Kidney epithelial cell (primary cell): ENCODE measurements at regions not wholly inside any gene's neighbourhood (a gene's known extent, or its start where the extent isn't known, plus 50 kb on each side); places are given as distances from the start of the nearest gene placed in this dataset.

ENCODE experiments used
- DNase-seq: peaks from one replicate; pipeline ENCODE4 v3.0.0-alpha.2; 2010; ENCODE audit warnings: low read depth
- H3K27me3 ChIP-seq: 2 replicates; pipeline ENCODE4 v1.6.0; 2011; ENCODE audit warnings: low read length; ENCODE audit not compliant: control insufficient read depth, insufficient read depth
- H3K36me3 ChIP-seq: 2 replicates; pipeline ENCODE4 v1.5.1; 2011; ENCODE audit warnings: low read length; ENCODE audit not compliant: control insufficient read depth, insufficient read depth
- H3K4me3 ChIP-seq: 2 replicates; pipeline ENCODE4 v1.5.1; 2011; ENCODE audit warnings: low read depth, mild to moderate bottlenecking, control low read depth, low read length
- TF ChIP-seq, protein P1 (sequence below): IDR thresholded peaks from 2 replicates; pipeline ENCODE4 v1.5.1; 2011; ENCODE audit warnings: mild to moderate bottlenecking, moderate library complexity, low read length, control low read depth, inconsistent platforms; ENCODE audit not compliant: insufficient read depth, poor library complexity, severe bottlenecking

DNA sequence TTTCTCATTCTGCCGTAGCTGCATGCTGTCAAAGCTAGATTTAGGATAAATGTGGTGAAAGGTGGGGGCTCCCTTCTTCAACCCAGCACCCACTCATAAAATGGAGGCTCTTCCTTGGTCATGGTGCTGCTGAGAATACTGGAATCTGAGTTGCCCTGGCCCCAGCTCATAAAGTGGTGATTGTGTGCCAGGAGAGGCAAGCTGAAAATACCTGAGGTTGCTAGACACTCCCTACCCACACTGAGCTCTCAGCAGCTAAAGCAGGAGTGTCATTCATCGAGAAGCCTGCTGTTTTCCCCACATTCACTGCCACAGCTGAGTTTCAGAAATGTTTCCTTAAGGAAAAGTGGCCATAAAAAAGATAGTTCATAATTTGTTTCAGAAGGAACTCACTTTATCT lies 297.1 kb upstream of the RBMS1 start:
- H3K4me3 ChIP-seq = no peak overlapping the region
- no peaks in the 10 kb centered on the region for H3K36me3 ChIP-seq
- TF ChIP-seq, protein P1, sequence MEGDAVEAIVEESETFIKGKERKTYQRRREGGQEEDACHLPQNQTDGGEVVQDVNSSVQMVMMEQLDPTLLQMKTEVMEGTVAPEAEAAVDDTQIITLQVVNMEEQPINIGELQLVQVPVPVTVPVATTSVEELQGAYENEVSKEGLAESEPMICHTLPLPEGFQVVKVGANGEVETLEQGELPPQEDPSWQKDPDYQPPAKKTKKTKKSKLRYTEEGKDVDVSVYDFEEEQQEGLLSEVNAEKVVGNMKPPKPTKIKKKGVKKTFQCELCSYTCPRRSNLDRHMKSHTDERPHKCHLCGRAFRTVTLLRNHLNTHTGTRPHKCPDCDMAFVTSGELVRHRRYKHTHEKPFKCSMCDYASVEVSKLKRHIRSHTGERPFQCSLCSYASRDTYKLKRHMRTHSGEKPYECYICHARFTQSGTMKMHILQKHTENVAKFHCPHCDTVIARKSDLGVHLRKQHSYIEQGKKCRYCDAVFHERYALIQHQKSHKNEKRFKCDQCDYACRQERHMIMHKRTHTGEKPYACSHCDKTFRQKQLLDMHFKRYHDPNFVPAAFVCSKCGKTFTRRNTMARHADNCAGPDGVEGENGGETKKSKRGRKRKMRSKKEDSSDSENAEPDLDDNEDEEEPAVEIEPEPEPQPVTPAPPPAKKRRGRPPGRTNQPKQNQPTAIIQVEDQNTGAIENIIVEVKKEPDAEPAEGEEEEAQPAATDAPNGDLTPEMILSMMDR = no peak
- DNase-seq = no peak
- H3K27me3 ChIP-seq = no peaks in the 10 kb centered on the region

DNA sequence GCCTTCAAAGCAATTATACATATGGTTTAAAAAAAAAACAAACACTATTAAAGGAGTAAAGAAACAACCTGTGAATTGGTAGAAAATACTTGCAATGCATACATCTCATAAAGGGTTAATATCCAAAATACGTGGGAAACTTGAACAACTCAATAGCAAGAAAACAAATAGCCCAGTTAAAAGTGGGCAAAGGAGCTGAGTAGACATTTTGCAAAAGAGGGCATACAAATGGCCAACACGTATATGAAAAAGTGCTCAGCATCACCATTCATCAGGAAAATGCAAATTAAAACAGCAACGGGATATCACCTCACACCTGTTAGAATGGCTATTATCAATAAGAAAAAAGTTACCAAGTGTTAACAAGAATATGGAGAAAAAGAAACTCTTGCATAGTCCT lies 298.3 kb upstream of the RBMS1 start:
- no peaks in the 10 kb centered on the region for H3K27me3 ChIP-seq
- H3K4me3 ChIP-seq = no peak overlapping the region
- TF ChIP-seq, protein P1 = no peak
- no peaks in the 10 kb centered on the region for H3K36me3 ChIP-seq
- DNase-seq = no peak

DNA sequence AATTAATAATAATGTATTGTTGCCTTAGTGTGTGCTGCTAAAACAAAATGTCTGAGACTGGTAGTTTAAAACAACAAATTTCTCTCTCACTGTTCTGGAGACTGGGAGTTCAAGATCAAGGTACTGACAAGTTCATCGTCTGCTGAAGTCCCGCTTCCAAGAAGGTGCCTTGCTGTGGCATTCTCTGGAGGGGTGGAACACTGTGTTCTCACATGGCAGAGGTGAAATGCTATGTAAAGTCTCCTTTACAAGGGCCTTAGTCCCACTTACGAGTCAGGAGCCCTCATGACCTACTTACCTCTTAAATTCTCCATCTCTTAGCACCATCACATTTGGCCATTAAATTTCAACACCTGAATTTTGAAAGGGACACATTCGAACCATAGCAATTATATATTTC lies 299.2 kb upstream of the RBMS1 start:
- H3K27me3 ChIP-seq = no peaks in the 10 kb centered on the region
- TF ChIP-seq, protein P1 = no peak
- no peak for DNase-seq

DNA sequence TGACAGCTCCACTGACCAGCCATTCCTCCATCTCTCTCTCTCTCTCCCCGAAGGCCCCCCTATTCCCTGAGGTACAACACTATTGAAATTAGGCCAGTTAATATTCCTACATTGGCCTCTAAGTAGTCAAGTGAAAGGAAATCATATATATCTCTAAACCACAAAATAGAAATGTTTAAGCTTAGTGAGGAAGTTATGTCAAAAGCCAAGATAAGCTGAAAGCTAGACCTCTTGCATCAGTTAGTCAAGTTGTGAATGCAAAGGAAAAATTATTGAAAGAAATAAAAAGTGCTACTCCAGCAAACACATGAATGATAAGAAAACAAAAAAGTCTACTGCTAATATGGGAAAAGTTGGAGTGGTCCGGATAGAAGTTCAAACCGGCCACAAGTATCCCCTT lies 301.3 kb upstream of the RBMS1 start:
- TF ChIP-seq, protein P1 = no peak
- H3K36me3 ChIP-seq = no peaks in the 10 kb centered on the region
- no peaks in the 10 kb centered on the region for H3K27me3 ChIP-seq
- no peak overlapping the region for H3K4me3 ChIP-seq
- DNase-seq = no peak

More for the DNA sequence above, 299.2 kb upstream of the RBMS1 start:
- Histone ChIP-seq H3K4me3 (no peak overlapping the region), H3K36me3 (no peaks in the 10 kb centered on the region)

DNA sequence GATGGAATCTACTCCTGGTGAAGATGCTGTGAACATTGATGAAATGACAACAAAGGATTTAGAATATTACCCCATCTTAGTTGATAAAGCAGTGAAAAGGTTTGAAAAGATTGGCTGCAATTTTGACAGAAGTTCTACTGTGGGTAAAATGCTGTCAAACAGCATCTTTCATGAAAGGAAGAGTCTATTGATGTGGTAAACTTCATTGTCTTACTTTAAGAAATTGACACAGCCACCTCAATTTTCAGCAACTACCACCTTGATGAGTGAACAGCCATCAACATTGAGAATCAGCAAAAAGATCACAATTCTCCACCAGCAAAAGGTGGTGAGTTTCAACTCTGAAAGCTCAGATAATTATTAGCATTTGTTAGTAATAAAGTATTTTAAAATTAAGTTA lies 310.3 kb upstream of the RBMS1 start:
- DNase-seq = no peak
- Histone ChIP-seq H3K4me3 (no peak overlapping the region), H3K27me3 (no peaks in the 10 kb centered on the region), H3K36me3 (no peaks in the 10 kb centered on the region)
- TF ChIP-seq, protein P1 = no peak

DNA sequence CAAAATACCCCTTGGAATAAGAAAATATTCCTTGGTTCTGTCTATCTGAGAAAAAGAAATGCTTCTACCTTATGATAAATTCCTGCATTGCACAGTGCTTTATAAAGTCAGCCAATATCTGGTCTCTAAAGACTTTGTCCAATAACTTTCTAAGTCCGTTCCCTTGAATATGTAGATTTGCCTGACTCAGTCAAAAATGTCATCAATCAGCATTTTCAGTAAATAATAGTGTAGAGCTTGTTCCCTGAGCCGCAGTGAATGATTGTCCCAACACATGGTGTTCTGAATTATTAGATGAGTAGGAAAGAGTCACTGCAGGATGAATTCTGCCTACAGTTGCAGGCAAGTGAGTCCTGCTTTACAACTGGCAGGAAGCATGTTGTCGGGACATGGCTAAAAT lies 316.8 kb upstream of the RBMS1 start:
- H3K27me3 ChIP-seq = no peaks in the 10 kb centered on the region
- DNase-seq = no peak
- TF ChIP-seq, protein P1 = no peak
- H3K4me3 ChIP-seq = no peak overlapping the region
- no peaks in the 10 kb centered on the region for H3K36me3 ChIP-seq
